ENCODE measurements at regions not wholly inside any gene's neighbourhood (a gene's known extent, or its start where the extent isn't known, plus 50 kb on each side); places are given as distances from the start of the nearest gene placed in this dataset.

DNA sequence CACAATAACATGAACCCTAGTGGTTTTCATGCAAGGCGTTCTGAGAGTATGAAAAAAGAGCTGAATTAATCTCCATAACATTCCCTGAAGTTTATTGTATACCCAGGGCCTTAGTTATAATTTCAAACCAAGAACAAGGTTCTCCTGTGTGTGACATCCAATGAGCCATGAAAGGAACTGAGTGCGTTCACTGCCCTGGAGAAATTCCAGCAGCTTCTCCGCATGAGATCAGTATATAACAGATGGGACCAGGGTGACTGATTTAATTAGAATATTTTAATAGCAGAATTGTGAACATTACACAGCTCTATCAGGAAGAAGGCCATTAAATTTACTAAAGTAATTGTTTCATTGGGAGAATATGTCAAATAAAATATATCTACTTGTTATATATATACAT is 1190.5 kb upstream of the SLC10A2 start:
- no peak overlapping the region for H2BK12ac ChIP-seq (ENCODE audit: low read length)
- no peak overlapping the region for H3K23ac ChIP-seq (ENCODE audit: low read depth, low read length, poor library complexity)
- no peaks in the 10 kb centered on the region for H3K36me3 ChIP-seq (replicated peaks in 1 of 2; ENCODE audit: control insufficient read depth in 2 of 2, insufficient read depth in 2 of 2, low read length in 2 of 2)
- peak overlapping the region; percentile 44 for H2AFZ ChIP-seq (ENCODE audit: low read length)
- H2AK5ac ChIP-seq (ENCODE audit: low read depth, low read length): no peak overlapping the region
- no peak overlapping the region for H3K9ac ChIP-seq (ENCODE audit: low read depth, low read length, poor library complexity)
- H3K27ac ChIP-seq (replicated peaks; ENCODE audit: low read length): no peak overlapping the region
- no peak overlapping the region for H3K4me2 ChIP-seq (ENCODE audit: insufficient read depth, low read length, poor library complexity, severe bottlenecking)
- peaks cover 0 to 5% of the 10 kb centered on the region in 2 donors for H3K4me1 ChIP-seq (ENCODE audit: control insufficient read depth in 2 of 2, insufficient read depth in 1 of 2, low read depth in 1 of 2, low read length in 2 of 2)
- H4K8ac ChIP-seq (ENCODE audit: low read depth, low read length): no peak overlapping the region
- no peak overlapping the region for H2BK15ac ChIP-seq (ENCODE audit: low read length)
- H2BK120ac ChIP-seq (ENCODE audit: low read depth, low read length): no peak overlapping the region
- no peaks in the 10 kb centered on the region for H3K27me3 ChIP-seq (ENCODE audit: control insufficient read depth in 3 of 3, insufficient read depth in 3 of 3, low read depth in 1 of 3, low read length in 3 of 3)
- no peaks in the 10 kb centered on the region for H3K9me3 ChIP-seq (replicated peaks in 1 of 2; ENCODE audit: control insufficient read depth in 2 of 2, insufficient read depth in 1 of 2, low read depth in 1 of 2, low read length in 2 of 2)
- H4K91ac ChIP-seq (ENCODE audit: low read depth, low read length, poor library complexity): no peak overlapping the region
- DNase-seq (ENCODE audit: low spot score): no peak
- H3K18ac ChIP-seq (ENCODE audit: low read length): no peak overlapping the region
- H3K79me1 ChIP-seq (ENCODE audit: low read depth, low read length): no peaks in the 10 kb centered on the region
- WGBS, 2 donors (ENCODE audit: extremely low coverage in 2 of 2, insufficient read length in 2 of 2, insufficient replicate concordance in 1 of 2): no CpG with 5 or more reads among the region's 3 CpGs
- no peak overlapping the region for H2BK5ac ChIP-seq (ENCODE audit: low read length)
- no peak overlapping the region for H3K14ac ChIP-seq (ENCODE audit: low read length)
- H3K4me3 ChIP-seq (ENCODE audit: low read length in 2 of 2): no peak overlapping the region
- H3K4ac ChIP-seq (ENCODE audit: low read length): no peak overlapping the region

DNA sequence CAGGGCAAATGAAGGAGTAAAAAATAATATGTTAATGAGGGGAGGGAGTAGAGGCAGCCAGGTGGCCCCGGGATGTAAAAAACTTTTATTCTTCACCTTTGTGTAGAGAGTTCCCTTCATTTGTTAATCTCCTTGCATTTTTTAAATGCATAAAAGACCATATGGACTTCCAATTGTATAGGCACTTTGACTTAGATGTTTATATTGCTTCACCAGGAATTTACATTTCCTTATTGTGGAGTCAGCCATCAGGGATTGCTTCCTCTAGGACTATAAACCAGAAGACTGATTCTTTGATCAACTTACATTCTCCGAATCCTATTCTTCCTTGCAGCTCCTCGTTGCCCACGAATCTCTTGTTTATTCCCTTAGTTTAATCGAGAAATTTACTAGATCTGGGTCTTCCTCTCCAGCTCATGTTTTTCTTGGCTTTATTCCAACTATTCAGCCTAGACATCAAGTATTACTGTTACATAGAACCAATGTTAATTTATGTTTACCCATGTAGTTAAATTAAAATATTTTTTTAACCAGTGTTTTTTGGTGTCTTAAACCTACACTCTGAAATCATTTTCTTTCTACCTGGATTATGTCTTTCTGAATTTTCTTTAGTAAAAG is 1187.0 kb upstream of the SLC10A2 start:
- Histone ChIP-seq H3K4me1 (ENCODE audit: control insufficient read depth in 2 of 2, insufficient read depth in 1 of 2, low read depth in 1 of 2, low read length in 2 of 2) (peaks cover 0 to 5% of the 10 kb centered on the region in 2 donors), H2BK5ac (ENCODE audit: low read length) (no peak overlapping the region), H3K4me2 (ENCODE audit: insufficient read depth, low read length, poor library complexity, severe bottlenecking) (no peak overlapping the region), H3K4ac (ENCODE audit: low read length) (no peak overlapping the region), H3K4me3 (ENCODE audit: low read length in 2 of 2) (no peak overlapping the region), H3K9ac (ENCODE audit: low read depth, low read length, poor library complexity) (no peak overlapping the region), H2BK120ac (ENCODE audit: low read depth, low read length) (no peak overlapping the region), H3K14ac (ENCODE audit: low read length) (no peak overlapping the region), H3K27ac (replicated peaks; ENCODE audit: low read length) (no peak overlapping the region), H4K8ac (ENCODE audit: low read depth, low read length) (no peak overlapping the region), H3K36me3 (replicated peaks in 1 of 2; ENCODE audit: control insufficient read depth in 2 of 2, insufficient read depth in 2 of 2, low read length in 2 of 2) (no peaks in the 10 kb centered on the region), H3K18ac (ENCODE audit: low read length) (no peak overlapping the region), H3K79me1 (ENCODE audit: low read depth, low read length) (no peaks in the 10 kb centered on the region), H4K91ac (ENCODE audit: low read depth, low read length, poor library complexity) (no peak overlapping the region), H2AK5ac (ENCODE audit: low read depth, low read length) (no peak overlapping the region), H3K27me3 (ENCODE audit: control insufficient read depth in 3 of 3, insufficient read depth in 3 of 3, low read depth in 1 of 3, low read length in 3 of 3) (no peaks in the 10 kb centered on the region), H2BK12ac (ENCODE audit: low read length) (no peak overlapping the region), H2BK15ac (ENCODE audit: low read length) (no peak overlapping the region), H3K23ac (ENCODE audit: low read depth, low read length, poor library complexity) (no peak overlapping the region), H2AFZ (ENCODE audit: low read length) (peak overlapping the region; percentile 74), H3K9me3 (replicated peaks in 1 of 2; ENCODE audit: control insufficient read depth in 2 of 2, insufficient read depth in 1 of 2, low read depth in 1 of 2, low read length in 2 of 2) (no peaks in the 10 kb centered on the region)
- no peak for DNase-seq (ENCODE audit: low spot score)
- whole genome bisulfite sequencing, 2 donors (ENCODE audit: extremely low coverage in 2 of 2, insufficient read length in 2 of 2, insufficient replicate concordance in 1 of 2): no CpG with 5 or more reads among the region's 5 CpGs

DNA sequence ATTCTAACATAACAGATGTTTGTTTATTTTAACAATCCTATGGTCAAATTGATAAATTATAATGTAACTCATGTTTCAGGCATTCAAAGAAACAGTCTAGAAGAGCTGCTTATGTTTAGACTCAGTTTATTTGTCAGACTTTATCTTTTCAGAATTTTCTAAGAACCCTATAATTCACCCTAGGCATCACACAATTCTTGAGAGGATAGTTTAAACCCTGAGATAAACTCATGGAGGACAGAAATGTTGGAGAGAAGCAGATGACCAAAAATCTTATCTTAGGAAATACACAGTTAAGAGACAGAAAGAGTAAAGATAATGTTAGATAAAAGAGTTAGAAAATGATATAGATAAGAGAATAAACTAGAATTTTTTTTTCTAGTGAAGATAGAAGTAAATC is 1185.7 kb upstream of the SLC10A2 start:
- Histone ChIP-seq H2BK120ac (ENCODE audit: low read depth, low read length) (no peak overlapping the region), H3K14ac (ENCODE audit: low read length) (no peak overlapping the region), H3K27me3 (ENCODE audit: control insufficient read depth in 3 of 3, insufficient read depth in 3 of 3, low read depth in 1 of 3, low read length in 3 of 3) (no peaks in the 10 kb centered on the region), H2BK15ac (ENCODE audit: low read length) (no peak overlapping the region), H3K4ac (ENCODE audit: low read length) (no peak overlapping the region), H3K23ac (ENCODE audit: low read depth, low read length, poor library complexity) (no peak overlapping the region), H3K9ac (ENCODE audit: low read depth, low read length, poor library complexity) (no peak overlapping the region), H3K9me3 (replicated peaks in 1 of 2; ENCODE audit: control insufficient read depth in 2 of 2, insufficient read depth in 1 of 2, low read depth in 1 of 2, low read length in 2 of 2) (no peaks in the 10 kb centered on the region), H2BK5ac (ENCODE audit: low read length) (no peak overlapping the region), H3K4me2 (ENCODE audit: insufficient read depth, low read length, poor library complexity, severe bottlenecking) (no peak overlapping the region), H3K4me3 (ENCODE audit: low read length in 2 of 2) (no peak overlapping the region), H3K79me1 (ENCODE audit: low read depth, low read length) (no peaks in the 10 kb centered on the region), H2BK12ac (ENCODE audit: low read length) (no peak overlapping the region), H2AK5ac (ENCODE audit: low read depth, low read length) (no peak overlapping the region), H2AFZ (ENCODE audit: low read length) (no peak overlapping the region), H4K91ac (ENCODE audit: low read depth, low read length, poor library complexity) (no peak overlapping the region), H3K36me3 (replicated peaks in 1 of 2; ENCODE audit: control insufficient read depth in 2 of 2, insufficient read depth in 2 of 2, low read length in 2 of 2) (no peaks in the 10 kb centered on the region), H4K8ac (ENCODE audit: low read depth, low read length) (no peak overlapping the region), H3K4me1 (ENCODE audit: control insufficient read depth in 2 of 2, insufficient read depth in 1 of 2, low read depth in 1 of 2, low read length in 2 of 2) (peaks cover 0 to 5% of the 10 kb centered on the region in 2 donors), H3K18ac (ENCODE audit: low read length) (no peak overlapping the region), H3K27ac (replicated peaks; ENCODE audit: low read length) (no peak overlapping the region)
- DNase-seq (ENCODE audit: low spot score): no peak

DNA sequence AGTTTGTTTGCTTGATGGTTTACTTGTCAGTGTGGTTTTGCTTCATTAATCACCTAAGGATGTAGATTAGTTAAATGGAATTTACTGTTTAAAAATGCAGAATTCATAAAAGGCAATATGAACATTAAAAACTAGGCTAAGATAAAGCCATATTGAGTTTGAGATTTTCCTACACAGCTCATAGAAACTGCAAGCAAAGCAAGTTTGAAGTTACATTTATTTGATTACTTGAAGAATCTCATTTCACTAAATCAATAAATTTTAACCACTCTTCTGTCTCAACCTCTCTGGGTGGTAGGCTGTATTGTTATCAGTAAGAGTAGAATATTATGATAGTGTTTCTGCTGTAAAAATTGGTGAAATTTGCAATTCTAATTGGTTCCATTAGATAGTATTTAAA is 1180.7 kb upstream of the SLC10A2 start:
- no peak overlapping the region for H3K4me2 ChIP-seq (ENCODE audit: insufficient read depth, low read length, poor library complexity, severe bottlenecking)
- no peak overlapping the region for H4K8ac ChIP-seq (ENCODE audit: low read depth, low read length)
- no peak overlapping the region for H2BK15ac ChIP-seq (ENCODE audit: low read length)
- no peak overlapping the region for H2BK120ac ChIP-seq (ENCODE audit: low read depth, low read length)
- H3K79me1 ChIP-seq (ENCODE audit: low read depth, low read length): no peaks in the 10 kb centered on the region
- no peaks in the 10 kb centered on the region for H3K36me3 ChIP-seq (replicated peaks in 1 of 2; ENCODE audit: control insufficient read depth in 2 of 2, insufficient read depth in 2 of 2, low read length in 2 of 2)
- H3K23ac ChIP-seq (ENCODE audit: low read depth, low read length, poor library complexity): no peak overlapping the region
- H3K14ac ChIP-seq (ENCODE audit: low read length): no peak overlapping the region
- no peak overlapping the region for H2AFZ ChIP-seq (ENCODE audit: low read length)
- H3K18ac ChIP-seq (ENCODE audit: low read length): no peak overlapping the region
- no peak overlapping the region for H4K91ac ChIP-seq (ENCODE audit: low read depth, low read length, poor library complexity)
- H3K4me1 ChIP-seq (ENCODE audit: control insufficient read depth in 2 of 2, insufficient read depth in 1 of 2, low read depth in 1 of 2, low read length in 2 of 2): no peaks in the 10 kb centered on the region
- H3K9ac ChIP-seq (ENCODE audit: low read depth, low read length, poor library complexity): no peak overlapping the region
- H3K4me3 ChIP-seq (ENCODE audit: low read length in 2 of 2): no peak overlapping the region
- no peak overlapping the region for H3K27ac ChIP-seq (replicated peaks; ENCODE audit: low read length)
- no peak overlapping the region for H2BK5ac ChIP-seq (ENCODE audit: low read length)
- no peaks in the 10 kb centered on the region for H3K27me3 ChIP-seq (ENCODE audit: control insufficient read depth in 3 of 3, insufficient read depth in 3 of 3, low read depth in 1 of 3, low read length in 3 of 3)
- no peak for DNase-seq (ENCODE audit: low spot score)
- no peak overlapping the region for H3K4ac ChIP-seq (ENCODE audit: low read length)
- H2AK5ac ChIP-seq (ENCODE audit: low read depth, low read length): no peak overlapping the region
- H2BK12ac ChIP-seq (ENCODE audit: low read length): no peak overlapping the region
- no peaks in the 10 kb centered on the region for H3K9me3 ChIP-seq (replicated peaks in 1 of 2; ENCODE audit: control insufficient read depth in 2 of 2, insufficient read depth in 1 of 2, low read depth in 1 of 2, low read length in 2 of 2)

Data from neuronal stem cell (in vitro differentiated cells).